ENCODE measurements at regions not wholly inside any gene's neighbourhood (a gene's known extent, or its start where the extent isn't known, plus 50 kb on each side); places are given as distances from the start of the nearest gene placed in this dataset.
A peak's percentile ranks its signal among the peaks of the same experiment; 100 is the strongest.

DNA sequence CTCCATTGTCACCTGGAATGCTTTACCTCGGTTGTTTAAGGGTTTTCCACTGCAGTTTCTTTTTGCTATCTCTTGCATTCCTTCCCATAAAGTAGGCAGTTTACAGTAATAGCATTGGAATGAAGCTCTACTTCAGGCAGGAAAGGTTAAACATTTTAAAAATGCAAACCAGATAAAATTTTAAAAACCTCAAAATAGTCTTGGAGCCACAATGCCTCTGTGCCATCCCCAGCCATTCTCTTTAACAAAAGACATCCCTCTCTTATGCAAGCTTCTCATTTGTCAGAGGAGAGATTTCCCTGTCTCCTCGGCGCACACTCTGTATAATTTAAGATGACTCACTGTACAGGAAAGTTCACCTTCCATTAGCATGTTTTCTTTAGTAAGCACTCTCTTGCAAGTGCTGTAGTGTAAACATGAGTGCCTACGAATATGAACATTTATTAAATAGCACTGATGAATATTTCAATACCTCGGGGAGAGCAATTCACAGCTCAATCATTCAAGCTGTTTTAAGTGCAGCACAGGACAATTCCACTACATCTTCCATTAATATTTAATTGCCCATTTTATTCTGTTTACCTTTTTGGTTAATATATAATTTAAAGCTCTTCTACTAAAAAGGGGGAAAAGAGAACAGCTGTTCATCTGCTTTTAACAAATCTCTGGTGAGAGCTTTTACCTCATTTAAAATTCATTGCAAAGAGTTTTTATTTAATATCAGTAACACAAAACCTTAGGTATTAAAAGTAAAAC, 343.6 kb downstream of the SPATA31D1 start:
- Mint-ChIP-seq H3K36me3 (ENCODE audit: low read depth) (peaks cover 3% of the 10 kb centered on the region), H3K27me3 (ENCODE audit: low read depth) (no peaks in the 10 kb centered on the region), H3K27ac (peak overlapping the region; percentile 41 to 82 (median 66)), H3K4me1 (peaks cover 18% of the 10 kb centered on the region), H3K9me3 (peaks cover 9% of the 10 kb centered on the region), H3K4me3 (no peak overlapping the region)
- TF ChIP-seq, protein P1, sequence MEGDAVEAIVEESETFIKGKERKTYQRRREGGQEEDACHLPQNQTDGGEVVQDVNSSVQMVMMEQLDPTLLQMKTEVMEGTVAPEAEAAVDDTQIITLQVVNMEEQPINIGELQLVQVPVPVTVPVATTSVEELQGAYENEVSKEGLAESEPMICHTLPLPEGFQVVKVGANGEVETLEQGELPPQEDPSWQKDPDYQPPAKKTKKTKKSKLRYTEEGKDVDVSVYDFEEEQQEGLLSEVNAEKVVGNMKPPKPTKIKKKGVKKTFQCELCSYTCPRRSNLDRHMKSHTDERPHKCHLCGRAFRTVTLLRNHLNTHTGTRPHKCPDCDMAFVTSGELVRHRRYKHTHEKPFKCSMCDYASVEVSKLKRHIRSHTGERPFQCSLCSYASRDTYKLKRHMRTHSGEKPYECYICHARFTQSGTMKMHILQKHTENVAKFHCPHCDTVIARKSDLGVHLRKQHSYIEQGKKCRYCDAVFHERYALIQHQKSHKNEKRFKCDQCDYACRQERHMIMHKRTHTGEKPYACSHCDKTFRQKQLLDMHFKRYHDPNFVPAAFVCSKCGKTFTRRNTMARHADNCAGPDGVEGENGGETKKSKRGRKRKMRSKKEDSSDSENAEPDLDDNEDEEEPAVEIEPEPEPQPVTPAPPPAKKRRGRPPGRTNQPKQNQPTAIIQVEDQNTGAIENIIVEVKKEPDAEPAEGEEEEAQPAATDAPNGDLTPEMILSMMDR (IDR thresholded peaks at IDR 0.05; ENCODE audit: unreplicated experiment in 3 of 3), result no peak

DNA sequence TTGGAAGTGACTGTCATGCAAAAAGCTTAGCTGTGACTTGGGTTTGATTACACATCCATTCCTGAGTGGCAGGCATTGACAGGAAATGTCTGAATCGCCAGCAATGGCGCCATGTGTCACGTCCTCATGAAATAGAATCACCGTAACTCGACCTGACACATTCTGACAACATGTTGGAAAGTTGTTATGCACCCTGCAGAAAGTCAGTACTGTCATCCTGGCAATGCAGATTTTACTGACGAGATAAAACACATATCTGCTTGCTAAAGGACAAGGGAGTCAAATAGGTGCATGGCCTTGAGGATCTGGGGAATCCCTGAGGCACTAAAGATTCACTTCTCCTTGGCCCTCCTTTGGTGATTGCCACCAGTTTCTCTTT, 344.2 kb downstream of the SPATA31D1 start:
- TF ChIP-seq, protein P1 (IDR thresholded peaks at IDR 0.05; ENCODE audit: unreplicated experiment in 3 of 3), result no peak
- Mint-ChIP-seq H3K9me3 (peaks cover 6% of the 10 kb centered on the region), H3K36me3 (ENCODE audit: low read depth) (peaks cover 3% of the 10 kb centered on the region), H3K4me1 (peaks cover 18% of the 10 kb centered on the region), H3K27ac (peak overlapping the region; percentile 8 to 87 (median 69)), H3K27me3 (ENCODE audit: low read depth) (no peaks in the 10 kb centered on the region), H3K4me3 (no peak overlapping the region)

DNA sequence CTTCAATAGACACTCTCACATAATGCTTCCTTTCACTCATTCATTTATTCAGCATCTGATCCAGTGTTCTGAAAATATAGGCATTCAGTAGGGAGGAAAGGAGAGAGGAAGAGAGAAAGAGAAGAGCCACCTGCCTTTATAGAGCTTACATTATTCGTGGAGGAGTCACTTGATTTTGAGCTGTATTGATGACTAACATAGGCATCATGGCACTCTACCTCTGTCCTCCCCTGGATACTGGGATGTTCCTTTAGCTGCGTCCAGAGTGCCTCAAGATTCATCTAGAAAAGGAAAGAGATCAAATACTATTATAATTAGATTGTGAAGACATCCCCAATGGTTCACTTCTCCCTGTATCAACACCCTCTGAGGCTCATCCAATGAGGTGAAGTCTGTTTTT, 345.1 kb downstream of the SPATA31D1 start:
- peak overlapping the region in 2 of 3 experiments; percentile 69 to 87 for H3K27ac Mint-ChIP-seq
- peaks cover 3% of the 10 kb centered on the region for H3K36me3 Mint-ChIP-seq (ENCODE audit: low read depth)
- peaks cover 5% of the 10 kb centered on the region for H3K9me3 Mint-ChIP-seq
- no peaks in the 10 kb centered on the region for H3K27me3 Mint-ChIP-seq (ENCODE audit: low read depth)
- H3K4me1 Mint-ChIP-seq, result peaks cover 24% of the 10 kb centered on the region
- TF ChIP-seq, protein P1 (IDR thresholded peaks at IDR 0.05; ENCODE audit: unreplicated experiment in 3 of 3), result no peak
- H3K4me3 Mint-ChIP-seq, result no peak overlapping the region

DNA sequence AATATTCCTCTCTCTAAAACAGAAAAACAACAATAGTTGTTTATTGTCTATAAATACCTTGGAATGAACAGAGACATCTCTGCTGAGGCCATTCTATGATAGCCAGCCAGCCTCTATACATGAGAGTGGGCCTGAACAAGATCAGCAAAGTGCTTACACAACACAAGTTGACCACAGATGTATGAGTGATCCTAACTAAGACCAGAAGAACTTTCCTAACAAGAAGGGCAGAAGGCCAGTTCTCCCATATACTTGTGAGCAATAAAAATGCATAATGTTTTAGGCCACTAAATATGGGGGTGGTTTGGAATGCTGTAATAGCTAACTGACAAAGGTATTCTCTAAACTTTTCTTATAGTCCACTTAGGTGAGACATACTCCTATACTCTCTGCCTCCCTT, 345.7 kb downstream of the SPATA31D1 start:
- Mint-ChIP-seq H3K9me3 (peaks cover 2% of the 10 kb centered on the region), H3K4me1 (peaks cover 29% of the 10 kb centered on the region), H3K27ac (no peak overlapping the region), H3K27me3 (ENCODE audit: low read depth) (no peaks in the 10 kb centered on the region), H3K4me3 (no peak overlapping the region), H3K36me3 (ENCODE audit: low read depth) (no peaks in the 10 kb centered on the region)
- TF ChIP-seq, protein P1 (IDR thresholded peaks at IDR 0.05; ENCODE audit: unreplicated experiment in 3 of 3), result no peak

DNA sequence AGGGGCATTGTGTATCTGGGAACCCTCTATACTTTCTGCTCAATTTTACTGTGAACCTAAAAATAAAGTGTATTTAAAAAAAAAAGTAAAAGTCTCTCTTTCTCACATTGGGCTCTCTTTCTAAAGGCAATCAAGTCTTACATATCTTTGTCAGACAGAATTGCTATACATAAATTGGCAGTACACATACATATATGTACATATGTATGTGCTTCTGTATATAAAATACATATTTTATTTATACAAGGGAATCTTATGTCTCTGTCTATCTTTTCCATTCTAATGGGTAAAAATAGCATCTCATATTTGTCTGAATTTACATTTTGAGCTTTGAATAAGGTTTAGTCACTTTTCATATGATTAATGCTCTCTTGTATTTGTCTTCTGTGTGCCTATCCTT, 348.8 kb downstream of the SPATA31D1 start:
- Mint-ChIP-seq H3K36me3 (ENCODE audit: low read depth) (no peaks in the 10 kb centered on the region), H3K4me1 (peaks cover 31% of the 10 kb centered on the region), H3K9me3 (no peaks in the 10 kb centered on the region), H3K4me3 (no peak overlapping the region), H3K27ac (no peak overlapping the region), H3K27me3 (ENCODE audit: low read depth) (no peaks in the 10 kb centered on the region)
- TF ChIP-seq, protein P1 (IDR thresholded peaks at IDR 0.05; ENCODE audit: unreplicated experiment in 3 of 3), result no peak

DNA sequence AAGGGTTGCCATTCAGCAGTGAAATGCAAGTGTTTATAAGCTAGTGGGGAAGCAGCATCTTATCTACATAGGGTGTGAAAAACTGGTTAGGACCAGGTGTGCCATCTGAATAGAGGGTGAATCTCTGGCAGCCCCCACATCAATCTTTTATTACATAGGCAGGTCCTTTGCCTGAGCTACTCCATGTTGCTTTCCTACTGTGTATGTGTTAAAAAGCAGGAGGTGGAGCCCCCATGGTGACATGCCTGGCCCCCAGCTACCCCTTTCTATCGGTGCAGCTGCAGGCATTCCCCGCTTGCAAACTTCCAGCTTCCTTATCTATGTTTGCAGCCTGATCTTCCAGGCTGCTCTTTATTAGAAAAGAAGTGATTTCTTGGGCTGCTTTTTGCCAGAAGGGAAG, 353.5 kb downstream of the SPATA31D1 start:
- H3K4me1 Mint-ChIP-seq, result peaks cover 20% of the 10 kb centered on the region
- H3K36me3 Mint-ChIP-seq (ENCODE audit: low read depth), result peaks cover 9% of the 10 kb centered on the region
- no peak overlapping the region for H3K4me3 Mint-ChIP-seq
- TF ChIP-seq, protein P1 (IDR thresholded peaks at IDR 0.05; ENCODE audit: unreplicated experiment in 3 of 3), result no peak
- no peaks in the 10 kb centered on the region for H3K27me3 Mint-ChIP-seq (ENCODE audit: low read depth)
- peaks cover 15% of the 10 kb centered on the region for H3K9me3 Mint-ChIP-seq
- no peak overlapping the region for H3K27ac Mint-ChIP-seq

Measured in nephron (organoid).